Hematopoietic multipotent progenitor cell treated with erythropoietin and hydrocortisone succinate and interleukin-3 and kit ligand, for 8 days (in vitro differentiated cells): ENCODE measurements at regions not wholly inside any gene's neighbourhood (a gene's known extent, or its start where the extent isn't known, plus 50 kb on each side); places are given as distances from the start of the nearest gene placed in this dataset.
A peak's percentile ranks its signal among the peaks of the same experiment; 100 is the strongest.

Source experiments
- DNase-seq: peaks from one replicate; pipeline ENCODE4 v3.0.0-alpha.2; 2015

DNA sequence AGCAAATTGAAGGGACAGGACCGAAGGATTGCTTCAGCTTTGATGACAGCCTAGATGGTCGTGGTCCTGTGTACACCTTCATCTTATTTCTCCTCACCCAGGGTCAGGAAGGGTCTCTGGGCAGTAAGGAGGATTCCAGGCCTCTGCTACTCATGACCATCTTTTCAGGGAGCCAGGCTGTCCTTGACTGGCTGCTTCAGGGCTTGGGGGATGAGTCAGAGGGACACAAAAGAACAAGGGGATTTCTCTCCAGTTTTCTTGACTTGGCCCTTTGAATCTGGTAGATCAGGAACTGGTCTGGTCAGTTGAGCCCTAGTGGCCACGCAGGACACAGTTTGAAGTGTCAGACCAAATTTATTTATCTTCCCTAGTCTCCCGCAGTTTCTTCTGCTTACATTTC, 402.1 kb upstream of the CHD6 start:
- no peak for DNase-seq

DNA sequence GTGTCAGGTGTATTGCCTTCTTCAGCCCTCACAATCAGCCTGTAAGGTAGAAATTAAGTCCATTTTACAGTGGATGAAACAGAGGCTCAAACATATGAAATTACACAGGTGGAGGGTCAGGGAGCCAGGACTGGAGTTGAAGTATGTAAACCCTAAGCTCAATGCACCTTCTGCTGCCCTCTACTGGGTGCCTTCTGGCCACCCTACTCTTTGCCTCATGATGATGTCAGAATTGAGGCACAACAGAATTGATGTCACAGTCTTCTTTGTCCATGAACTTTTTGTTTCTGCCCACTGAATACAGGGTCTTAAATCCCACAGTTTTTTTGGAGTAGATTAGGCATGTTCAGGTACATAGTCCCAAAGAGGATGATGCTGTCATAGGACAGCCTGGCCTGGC, 400.8 kb upstream of the CHD6 start:
- peak; percentile 14 for DNase-seq

DNA sequence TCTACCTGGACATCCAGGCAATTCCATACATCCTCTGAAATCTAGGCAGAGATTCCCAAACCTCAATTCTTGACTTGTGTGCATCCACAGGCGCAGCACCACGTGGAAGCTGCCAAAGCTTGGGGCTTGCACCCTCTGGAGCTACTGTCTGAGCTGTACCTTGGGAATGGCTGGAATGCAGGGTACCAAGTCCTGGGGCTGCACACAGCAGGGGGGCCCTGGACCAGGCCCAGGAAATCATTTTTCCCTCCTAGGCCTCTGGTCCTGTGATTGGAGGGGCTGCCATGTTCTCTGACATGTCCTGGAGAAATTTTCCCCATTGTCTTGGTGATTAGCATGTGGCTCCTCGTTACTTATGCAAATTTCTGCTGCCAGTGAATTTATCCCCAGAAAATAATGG, 391.9 kb upstream of the CHD6 start:
- DNase-seq, result no peak

DNA sequence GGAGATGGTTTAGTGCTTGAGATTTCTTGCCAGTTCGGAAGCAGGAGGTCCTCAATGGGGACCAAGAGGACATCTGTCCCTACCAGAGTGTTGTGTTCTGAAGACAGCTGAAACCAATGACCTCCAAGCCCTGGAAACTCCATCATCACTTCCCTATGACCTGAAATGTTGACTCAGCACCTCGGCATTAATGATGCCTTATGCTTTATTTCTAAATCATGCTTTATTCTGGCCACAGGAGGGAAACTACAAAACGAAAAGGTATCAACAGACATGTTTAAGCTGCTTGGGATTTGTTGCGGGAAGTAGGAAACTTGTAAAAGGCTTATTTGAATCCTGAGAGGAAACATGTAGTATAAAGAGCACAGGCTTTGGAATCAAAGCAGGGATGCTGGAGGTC, 389.1 kb upstream of the CHD6 start:
- DNase-seq, result no peak

DNA sequence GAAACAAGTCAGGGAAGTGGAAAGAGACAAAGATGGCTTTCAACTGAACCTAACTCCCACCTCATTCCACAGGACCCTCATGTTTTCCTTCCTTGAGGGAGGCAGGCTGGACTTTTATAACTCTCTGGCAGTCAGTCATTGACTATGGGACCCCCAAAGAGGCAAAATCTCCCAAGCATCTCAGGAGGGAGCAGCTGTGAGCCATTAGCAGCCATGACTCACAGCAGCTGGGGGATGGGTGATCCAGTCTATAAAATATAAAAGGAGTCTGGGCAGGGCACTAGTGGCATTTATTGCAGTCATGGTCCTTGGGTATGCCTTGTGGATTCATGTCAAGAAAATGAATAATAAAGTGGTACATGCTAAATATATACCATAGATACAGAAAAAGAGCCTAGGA, 387.0 kb upstream of the CHD6 start:
- DNase-seq, result no peak

DNA sequence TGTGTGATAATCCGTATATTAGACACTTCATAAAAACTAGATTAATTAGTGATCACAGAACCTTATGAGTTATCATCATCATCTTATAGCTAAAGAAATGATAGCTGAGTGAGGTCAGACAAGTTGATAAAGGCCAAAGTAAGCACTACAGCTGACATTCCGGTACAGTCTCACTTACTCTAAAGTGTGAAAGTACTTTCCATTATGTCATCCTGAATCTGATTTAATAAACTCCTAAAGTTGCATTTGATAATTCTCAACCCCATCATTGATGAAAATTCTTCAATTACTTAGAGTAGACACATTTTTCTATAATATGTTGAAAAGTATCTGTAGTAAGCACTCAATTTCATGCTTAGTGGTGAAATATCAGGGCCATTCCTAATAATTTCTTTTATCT, 385.2 kb upstream of the CHD6 start:
- no peak for DNase-seq

DNA sequence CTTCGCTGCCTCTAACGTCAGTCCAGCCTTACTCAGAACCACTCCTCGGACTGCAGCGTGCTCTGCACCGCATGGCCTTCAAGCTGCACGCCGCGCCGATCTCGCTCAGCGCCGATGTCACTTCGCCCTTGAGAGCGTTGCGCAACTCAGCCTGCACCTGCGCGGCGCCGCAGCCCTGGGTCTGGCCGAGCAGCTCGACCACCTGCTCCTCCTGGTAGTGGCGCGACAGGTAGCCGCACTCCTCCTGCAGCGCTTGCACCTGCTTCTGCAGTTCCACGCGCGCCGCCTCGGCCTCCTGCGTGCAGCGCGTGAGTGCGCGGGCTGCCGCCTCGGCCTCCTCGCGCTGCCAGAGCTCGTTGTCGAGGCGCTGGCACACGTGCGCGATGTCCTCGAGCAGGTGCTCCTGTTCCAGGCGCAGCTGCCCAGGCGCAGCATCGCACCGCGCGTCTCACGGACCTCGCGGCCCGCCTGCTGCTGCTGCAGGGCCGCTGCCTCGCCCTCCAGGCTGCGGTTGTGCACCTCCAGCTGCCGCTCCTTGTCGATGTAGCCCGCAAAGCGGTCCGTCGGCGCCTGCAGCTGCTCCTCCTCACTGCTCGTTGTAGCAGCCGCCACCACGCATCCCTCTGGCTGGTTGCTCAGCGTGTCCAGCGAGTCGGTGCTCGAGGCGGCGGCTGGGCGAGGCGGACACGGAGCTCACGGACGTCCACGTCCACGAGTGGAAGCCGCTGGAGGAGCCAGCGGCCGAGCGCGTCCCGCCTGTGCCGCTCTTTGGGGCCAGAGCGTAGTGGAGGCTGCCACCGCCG, 380.6 kb upstream of the CHD6 start:
- no peak for DNase-seq

DNA sequence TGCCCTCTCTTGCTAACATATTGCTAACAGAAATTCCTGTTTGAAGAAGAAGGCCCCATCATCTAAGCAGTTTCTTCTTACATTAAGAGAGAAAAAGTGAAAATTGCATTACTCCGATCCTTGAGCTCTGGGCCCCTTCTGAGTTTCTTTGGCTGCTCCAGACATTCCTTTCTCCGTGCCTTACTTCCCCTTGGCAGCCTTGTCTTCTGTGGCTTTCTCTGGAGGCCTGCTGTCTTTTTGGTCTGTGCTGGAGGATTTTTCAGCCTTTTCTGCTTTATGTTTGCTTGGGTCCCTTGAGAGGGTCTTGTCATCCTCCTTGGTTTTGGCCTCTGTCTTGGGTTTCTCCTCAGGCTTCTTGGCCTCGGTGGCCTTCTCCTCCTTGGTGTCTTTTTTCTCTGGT, 378.8 kb upstream of the CHD6 start:
- no peak for DNase-seq

DNA sequence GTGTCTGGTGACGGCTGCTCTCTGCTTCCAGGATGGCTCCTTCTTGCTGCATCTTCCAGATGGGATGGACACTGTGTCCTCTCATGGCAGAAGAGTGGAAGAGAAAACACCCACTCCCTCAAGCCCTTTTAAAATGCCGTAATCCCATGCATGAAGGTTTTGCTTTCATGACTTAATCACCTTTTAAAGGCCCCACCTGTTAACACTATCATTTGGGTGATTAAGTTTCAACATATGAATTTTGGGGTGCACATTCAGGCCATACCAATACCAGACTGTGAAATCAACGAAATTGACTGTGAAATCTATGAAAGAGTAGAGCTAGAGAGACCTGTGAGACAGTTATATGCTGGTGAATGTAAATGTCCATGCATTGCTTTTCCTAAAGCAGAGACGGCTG, 374.3 kb upstream of the CHD6 start:
- DNase-seq, result no peak

DNA sequence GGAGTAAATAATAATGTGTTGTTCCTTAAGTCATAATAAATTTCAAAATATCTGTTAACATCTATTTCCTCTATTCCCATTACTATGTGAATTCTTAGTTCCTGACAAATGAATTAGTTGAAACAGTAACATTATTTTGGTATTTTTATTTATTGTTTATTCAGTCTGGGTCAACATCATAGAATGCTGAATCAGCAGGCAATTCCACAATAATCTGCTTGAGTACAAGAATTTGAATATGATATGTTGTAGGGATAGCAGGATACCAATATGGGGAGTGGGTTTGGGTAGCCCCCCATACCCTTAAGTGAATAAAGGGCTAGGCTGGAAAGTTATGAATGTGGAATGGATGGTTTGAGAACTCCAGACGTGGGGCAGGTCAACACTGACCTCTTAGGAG, 373.2 kb upstream of the CHD6 start:
- no peak for DNase-seq

DNA sequence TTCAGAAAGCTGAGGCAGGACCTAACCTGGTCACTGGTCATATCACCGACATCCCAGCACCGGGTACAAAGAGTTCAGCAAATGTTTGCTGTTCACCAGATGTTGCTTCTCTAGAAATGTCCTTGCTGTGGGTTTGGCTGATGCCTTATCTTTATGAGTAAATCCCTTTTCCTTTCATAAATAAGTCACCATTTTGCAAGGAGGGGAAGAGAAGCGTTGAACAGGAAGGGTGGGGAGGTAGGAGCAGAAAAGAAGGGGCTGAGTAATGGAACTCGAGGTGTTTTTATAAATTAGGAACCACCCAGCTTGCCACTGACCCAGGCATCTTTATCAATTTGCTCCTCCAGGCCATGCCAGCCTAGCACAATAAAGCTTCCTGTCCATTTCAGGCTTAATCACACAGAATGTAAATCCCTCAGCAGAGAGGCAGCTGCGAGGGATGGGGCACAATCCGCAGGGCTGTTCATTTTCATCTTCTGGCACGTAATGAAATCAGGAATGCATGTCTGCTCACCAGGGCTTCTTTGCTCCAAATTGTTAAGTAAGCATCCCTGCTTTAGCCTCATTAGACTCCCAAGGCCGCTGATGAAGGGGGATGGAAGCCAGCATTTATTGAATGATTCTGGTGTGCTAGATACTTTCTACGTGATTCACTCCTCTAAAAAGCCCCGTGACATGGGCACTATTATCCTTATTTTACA, 371.9 kb upstream of the CHD6 start:
- no peak for DNase-seq

DNA sequence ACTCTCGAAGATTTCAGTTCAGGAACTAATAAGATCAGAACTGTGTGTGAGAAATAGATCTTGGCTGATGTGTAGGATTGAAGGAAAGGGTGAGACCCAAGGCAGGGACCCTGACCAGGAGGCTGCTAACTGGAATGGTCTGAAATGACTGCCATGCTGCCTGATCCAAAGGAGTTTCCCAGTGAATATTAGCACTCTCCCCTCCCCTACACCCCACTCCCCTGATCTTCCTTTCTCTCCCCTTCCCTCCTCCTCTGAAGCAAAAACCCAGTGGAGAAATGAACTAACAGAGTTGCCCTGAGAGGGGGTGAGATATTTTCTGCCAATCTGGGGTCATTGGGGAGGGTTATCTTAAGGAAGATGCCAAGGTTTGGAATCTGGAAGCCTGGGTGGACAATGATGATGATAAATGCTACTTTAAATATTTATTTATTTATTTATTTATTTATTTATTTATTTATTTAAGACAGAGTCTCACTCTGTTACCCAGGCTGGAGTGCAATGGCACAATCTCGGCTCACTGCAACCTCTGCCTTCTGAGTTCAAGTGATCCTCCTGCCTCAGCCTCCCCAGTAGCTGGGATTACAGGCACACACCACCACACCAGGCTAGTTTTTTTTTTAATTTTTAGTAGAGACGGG, 371.0 kb upstream of the CHD6 start:
- no peak for DNase-seq

DNA sequence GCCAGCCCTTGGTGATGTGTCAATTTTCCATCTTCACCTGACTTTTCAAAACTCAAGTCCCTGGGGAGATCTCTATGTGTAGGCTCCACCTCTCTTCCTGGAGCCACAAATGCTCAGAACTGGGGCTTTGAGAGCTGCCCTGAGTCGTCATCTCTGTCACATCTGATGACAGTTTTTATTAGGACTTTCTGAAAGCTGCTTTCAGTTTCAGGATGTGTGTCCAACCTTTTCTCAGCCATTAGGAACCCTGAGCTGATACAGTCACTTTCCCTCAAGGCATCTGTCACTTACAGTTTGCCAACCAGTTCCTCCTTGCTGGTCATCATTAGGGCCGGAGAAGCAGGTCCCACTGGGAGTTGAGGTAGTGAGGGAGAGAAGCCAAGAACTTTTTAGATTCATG, 365.9 kb upstream of the CHD6 start:
- no peak for DNase-seq

DNA sequence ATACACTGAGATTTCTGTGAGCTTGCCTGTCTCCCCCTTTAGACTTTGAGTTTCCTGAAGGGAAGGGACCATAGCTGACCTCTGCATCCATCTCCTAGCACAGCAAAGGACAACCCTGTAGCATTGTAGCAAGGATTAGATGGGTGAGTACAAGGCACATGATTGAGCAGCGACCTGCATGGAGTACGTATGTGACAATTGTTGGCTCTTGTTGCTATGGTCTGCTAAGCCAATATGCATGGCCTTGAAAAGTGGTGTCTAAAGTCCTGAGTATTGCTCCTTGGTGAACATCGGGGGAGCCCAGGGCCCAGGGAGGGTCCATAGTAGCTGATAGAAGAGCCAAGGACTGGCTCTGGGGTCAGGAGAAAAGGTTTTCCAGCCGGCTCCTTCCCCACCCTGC, 365.0 kb upstream of the CHD6 start:
- DNase-seq, result no peak

DNA sequence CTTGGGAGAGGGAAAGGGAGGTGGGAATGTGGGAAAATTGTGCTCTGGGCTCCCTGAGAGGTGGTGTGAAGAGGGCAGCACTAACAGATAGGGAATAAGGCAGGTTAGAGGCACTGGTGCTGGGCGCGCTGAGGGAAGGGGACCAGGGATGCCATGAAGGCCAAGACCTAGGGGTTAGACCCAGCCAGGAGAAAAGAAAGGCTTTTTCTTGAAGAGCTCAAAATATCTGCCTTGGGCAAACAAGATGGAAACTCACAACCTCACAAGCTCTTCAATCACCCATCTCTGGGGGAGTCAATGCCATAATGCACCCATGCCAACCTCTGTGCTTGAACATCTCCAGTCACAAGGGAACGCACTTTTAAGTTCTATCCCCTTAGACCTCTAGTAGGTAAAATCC, 363.6 kb upstream of the CHD6 start:
- DNase-seq, result no peak

DNA sequence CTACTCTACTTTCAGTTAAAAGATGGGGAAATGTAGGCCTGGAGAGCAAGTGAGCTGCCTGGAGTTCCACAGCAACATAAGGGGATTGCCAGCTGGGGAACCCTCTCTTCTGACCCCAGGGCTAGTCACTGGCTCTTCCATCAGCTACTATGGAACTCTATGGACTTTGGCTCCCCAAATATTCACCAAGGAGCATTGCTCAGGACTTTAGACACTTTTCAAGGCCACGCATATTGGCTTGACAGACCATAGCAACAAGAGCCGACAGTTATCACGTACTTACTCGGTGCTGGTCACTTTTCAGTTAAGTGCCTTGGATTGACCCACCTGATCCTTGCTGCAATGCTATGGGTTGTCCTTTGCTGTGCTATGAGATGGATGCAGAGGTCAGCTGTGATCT, 360.7 kb upstream of the CHD6 start:
- DNase-seq, result no peak

DNA sequence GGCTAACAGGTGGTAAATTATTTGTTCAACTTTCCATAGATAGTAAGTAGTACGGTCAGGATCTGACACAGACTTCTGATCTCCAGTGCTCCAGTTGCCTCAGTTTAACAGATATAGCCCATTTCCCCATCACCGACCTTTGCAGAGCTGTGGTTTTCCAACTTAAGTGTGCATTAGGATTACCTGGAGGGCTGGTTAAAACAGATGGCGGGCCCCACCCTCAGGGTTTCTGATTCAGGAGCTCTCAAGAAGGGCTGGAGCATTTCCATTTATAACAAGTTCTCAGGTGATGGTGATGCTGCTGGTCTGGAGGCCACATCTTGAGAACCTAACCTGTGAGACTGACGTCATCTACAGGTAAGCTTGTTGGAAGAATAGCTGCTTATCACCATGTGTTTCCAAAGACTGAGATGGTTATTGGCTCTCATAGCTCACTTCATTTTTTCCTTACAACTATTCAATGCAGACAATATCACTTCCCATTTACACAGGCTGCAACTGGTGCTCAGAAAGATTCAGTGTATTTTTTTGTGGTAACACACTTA, 360.1 kb upstream of the CHD6 start:
- DNase-seq, result no peak

DNA sequence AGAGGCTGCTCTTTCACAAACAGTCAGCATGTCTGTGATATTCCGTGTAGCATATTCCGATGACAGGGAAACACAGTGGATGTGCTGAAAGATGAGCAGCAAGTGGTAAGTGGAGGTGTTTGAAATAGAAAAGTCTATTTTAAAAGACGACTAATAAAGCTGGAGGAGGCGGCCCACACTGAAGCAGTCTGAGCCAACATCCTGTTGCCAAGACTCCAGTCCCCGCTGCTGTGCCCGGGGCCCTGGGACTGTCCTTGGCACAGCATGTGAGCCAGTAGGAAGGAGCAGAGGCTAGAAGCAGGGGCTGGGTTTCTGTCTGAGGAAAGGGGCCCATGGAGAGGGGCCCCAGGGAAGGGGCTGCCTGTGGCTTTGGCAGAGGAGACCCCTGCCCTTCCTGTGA, 351.5 kb upstream of the CHD6 start:
- DNase-seq, result no peak

DNA sequence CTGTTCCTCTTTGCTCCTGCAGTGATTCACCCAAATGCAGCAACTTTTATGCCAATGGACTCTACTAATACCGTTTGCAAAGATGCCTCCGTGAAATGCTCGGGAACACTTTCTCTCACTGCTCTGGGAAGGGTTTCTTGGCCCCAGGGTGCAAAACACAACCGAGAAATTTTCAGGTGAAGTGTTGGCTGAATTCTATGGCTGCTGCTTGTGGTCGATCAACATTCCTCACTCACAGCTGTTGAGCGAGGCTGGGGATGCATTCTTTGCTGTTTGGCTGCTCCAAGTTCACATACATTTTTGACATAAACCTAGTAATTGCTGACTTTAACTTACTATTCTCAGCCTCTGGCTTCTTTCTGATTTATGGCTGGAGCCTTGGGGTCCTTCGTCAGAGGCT, 342.0 kb upstream of the CHD6 start:
- no peak for DNase-seq

DNA sequence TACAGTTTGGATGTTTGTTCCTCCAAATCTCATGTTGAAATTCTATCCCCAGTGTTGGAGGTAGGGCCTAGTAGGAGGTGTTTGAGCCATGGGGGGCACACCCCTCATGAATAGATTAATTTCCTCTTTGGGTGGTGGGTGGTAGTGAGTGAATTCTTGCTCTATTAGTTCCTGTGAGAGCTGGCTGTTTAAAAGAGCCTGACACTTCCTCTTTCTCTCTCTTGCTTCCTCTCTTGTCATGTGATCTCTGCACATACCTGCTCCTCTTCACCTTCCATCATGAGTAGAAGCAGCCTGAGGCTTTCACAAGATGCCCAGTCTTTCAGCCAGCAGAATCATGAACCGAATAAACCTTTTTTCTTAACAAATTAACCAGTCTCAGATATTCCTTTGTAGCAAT, 340.2 kb upstream of the CHD6 start:
- no peak for DNase-seq

DNA sequence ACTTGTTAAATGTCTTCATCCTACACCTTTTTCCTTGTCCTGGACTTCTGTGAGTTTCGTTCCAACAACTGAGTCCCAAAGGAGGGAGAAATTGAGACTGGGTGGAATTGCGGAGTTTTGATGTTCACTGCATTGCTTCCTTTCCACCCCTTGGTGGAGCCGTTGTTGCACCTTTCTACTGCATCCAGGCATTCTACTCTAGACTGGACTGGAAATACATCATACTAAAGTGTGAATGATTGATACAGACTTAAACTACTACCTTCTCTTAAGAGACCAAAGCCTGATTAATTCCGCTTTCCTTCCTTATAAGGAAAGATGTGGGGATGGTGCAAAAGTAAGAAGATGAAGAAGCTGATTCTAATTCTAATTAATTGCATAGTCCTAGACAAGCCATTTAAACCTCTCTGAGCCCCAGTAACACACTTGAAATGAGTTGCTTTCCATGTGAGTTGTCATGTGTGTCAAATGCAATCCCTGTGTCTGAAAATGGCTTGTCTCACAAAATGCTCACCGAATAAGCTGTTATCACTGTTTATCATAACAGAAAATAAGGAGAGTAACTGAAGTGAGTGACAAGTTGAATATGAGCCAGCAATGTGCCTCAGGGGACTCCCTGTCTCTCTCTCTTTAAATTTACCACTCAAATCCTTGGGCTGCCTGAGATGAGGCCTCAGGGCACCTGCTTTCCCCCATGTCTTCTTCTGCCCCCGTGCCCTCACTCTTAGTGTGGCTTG, 338.3 kb upstream of the CHD6 start:
- DNase-seq, result peak; percentile 2

DNA sequence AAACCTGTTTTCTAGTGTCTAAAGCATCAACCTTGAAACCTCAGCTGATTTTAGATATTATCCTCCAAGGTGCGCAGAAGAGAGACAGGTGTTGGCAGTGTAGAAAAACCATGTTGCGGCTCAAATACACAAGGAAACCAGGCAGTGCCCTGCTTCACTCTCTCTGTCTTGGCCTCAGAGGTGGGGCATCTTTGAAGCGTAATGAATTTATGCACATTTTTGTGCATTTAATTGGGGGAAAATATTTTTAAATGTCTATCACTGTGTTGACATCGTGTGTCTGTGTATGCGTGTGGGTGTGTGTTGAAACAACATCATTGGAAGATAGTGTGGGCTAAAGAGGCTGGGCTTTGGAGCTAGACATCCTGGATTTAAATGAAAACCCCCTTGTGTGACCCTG, 334.0 kb upstream of the CHD6 start:
- DNase-seq, result no peak

DNA sequence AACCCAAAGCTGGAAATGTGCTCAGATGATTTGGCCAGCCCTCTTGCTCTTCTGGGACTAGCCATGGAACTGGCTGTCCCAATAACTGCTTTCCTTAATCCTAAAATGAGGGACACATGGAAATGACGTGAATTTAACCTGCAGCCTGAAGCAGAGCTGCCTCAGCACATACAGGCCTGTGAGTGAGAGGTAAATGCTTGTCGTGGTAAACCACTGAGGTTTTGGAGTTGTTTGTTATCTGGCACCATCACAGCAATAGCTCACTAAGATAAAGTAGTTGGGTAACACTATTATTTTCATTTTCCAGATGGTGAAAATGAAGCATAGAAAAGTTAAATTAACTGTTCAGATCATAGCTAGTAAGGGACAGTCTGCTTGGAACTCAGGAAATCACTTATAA, 333.4 kb upstream of the CHD6 start:
- no peak for DNase-seq
